NCI-H345 treated with DMSO at 0.1 percent for 48 hours (cell line): ENCODE measurements at regions not wholly inside any gene's neighbourhood (a gene's known extent, or its start where the extent isn't known, plus 50 kb on each side); places are given as distances from the start of the nearest gene placed in this dataset.

Experiments used
- DNase-seq: peaks from one replicate; lab custom pipeline; 2025; ENCODE audit not compliant: unreplicated experiment; lab: John Stamatoyannopoulos, UW

GRCh38 chr16:86768228-86768791, 190.0 kb downstream of the FOXL1 start:
- DNase-seq, result no peak

DNA sequence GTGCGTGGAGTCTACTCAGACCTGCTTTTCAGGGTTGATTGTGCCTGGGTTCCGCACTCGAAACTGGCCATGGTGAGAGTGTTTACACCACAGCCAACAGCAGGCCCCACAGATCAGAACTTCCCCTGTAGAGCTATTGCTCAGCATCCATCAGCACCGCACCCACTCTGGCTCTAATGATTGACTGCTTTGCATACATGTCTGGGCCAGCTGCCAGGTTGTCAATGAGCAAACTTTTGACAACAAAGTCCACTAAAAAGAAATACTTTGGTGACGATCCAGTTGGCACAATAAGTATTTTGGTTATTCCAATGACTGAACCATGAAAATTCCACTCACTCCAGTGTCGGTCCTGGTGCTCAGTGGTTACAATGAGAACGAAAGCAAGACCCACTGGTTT, 190.7 kb downstream of the FOXL1 start:
- DNase-seq, result no peak

DNA sequence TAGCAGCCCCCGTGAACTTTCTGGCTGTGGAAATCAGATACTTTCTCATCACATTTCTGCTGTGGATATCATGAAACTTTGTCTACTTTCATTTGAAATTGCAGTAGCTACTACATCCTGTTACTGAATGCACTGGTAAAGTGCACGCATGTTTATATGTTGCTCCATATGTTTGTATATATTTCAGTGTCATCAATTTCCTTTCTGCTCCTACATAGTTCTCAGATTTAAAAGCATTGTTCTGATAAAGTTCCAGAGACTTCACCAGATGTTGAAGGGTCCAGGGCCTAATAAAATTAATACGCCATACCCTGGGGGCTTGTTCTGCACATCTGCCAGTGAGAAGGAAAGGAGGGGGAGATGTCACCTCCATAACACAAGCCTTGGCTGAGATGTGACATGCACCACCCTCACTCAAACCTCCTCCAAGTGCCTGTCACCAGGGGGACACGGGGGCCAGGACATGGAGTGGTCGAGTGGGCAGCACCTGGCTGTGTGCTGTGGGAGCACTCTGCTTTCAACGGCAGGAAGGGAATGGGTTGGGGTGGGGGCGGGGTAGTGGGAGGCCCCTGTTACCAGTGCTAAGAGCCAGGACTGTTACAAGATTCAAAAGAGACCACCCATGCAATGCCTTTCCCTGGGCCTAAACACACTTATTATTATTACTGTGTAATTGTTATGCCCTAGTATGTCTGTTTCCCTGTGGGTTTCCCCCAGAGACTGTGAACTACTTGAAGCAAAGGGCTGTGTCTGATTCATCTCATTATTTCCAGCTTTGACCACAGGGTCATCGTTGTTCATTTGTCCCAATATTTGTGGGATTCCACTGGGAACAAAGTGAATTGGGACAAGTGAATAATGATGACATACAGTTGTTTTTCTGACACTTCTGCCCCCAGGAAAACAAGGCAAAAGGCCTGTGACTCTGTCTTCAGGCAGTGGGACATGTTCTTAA, 193.4 kb downstream of the FOXL1 start:
- no peak for DNase-seq

GRCh38 chr16:86772671-86773353, 194.5 kb downstream of the FOXL1 start:
- DNase-seq, result no peak

DNA sequence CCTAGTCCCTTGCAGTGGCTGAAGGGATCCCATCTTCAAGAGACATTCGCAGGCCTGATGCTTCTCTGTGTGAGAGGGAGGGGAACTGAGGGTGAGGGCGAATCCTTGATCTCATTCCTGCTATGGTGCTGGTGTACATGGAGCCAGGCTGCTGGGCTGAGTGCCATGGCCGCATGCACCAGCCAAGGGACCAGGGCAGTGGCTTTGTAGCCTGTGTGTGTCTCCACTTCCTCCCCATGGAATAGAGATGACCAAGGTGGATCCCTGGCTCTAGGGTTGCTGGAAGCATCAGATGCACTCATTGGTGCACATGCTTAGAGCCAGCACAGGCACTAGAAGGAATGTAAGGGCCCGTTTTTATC, 195.0 kb downstream of the FOXL1 start:
- no peak for DNase-seq

GRCh38 chr16:86774931-86775330, 196.6 kb downstream of the FOXL1 start:
- DNase-seq, result no peak

GRCh38 chr16:86775511-86775921, 197.2 kb downstream of the FOXL1 start:
- no peak for DNase-seq

DNA sequence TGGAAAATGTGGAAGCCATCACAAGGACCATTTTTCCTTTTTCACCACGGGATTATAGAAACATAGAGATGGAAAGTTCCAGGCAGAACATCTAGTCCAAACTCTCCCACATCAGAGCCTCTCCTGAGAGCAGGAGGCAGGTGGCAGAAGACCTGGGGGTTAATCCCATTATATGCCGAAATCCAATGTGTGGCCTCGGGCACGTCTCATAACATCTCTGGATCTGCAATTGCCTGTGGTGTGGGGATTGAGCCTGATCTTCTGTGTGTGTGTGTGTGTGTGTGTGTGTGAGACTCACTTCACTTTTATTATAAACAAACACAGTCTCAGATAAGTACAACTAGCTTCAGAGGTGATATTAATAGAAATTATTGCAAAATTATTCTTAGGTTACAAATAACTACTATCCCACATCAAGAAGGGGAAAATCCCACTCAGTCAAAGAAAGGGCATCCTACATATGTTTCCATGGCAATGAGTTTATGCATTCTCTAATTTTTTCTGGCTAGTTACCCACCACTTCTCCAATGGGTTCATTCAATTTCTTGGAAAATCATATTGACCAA, 199.1 kb downstream of the FOXL1 start:
- DNase-seq, result no peak

- DNase-seq, result no peak
Measured at GRCh38 chr16:86778108-86778745, 199.9 kb downstream of the FOXL1 start.

GRCh38 chr16:86778978-86779377, 200.6 kb downstream of the FOXL1 start:
- no peak for DNase-seq

GRCh38 chr16:86781046-86781445, 202.7 kb downstream of the FOXL1 start:
- DNase-seq, result no peak

- no peak for DNase-seq
Measured at GRCh38 chr16:86783636-86784626, 205.6 kb downstream of the FOXL1 start.

DNA sequence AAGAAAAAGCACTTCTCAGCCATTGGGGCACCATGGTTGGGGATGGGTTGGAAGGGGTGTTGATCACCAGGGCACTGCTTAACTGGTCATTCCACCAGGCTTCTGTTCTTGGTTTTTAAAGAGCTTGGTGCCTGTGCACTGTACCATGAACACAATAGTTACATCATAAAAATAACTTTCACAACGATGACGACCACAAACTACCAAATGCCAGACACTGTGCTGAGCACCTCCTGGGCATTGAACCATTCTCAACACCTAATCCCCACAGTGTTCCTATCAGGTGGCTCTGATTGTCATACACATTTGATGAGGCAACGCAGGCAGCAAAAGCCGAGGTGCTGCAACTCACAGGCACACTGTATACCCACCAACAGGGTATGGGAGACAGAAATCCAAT, 208.0 kb downstream of the FOXL1 start:
- DNase-seq, result no peak

DNA sequence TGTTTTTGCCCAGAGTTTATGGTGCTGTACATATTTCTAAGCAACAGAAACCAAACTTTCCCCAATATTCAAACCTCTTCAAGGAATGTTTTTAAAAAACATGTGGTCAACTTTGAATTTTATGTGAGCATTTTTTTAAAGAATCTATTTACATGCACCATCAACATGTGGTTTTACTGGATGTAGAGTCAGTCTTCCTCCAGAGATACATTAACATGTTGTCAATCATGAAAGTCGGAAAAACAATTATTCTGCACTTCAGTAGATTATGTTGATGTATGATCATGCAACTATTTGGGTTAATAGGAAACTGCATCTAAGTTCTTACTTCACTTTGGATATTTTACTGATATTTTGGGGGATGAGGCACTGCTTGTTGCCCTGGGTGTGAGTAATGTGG, 208.6 kb downstream of the FOXL1 start:
- no peak for DNase-seq

DNA sequence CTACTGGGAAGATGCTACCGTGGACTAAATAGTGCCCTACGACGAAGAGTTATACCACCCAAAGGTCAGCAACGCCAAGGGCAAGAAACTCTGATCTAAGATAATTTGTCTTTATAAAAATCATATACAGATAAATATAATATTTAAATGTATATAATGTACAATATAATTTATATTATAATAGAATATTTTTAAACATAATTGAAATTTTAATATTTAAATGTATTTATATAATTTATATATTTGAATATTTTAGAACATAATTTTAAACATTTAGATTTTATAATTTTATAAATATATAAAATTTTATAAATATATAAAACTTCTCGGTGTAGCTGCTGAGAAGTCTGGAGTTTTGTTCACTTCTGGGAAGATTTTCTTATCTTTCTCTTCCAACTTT, 209.2 kb downstream of the FOXL1 start:
- no peak for DNase-seq

GRCh38 chr16:86789621-86790051, 211.3 kb downstream of the FOXL1 start:
- DNase-seq, result no peak

DNA sequence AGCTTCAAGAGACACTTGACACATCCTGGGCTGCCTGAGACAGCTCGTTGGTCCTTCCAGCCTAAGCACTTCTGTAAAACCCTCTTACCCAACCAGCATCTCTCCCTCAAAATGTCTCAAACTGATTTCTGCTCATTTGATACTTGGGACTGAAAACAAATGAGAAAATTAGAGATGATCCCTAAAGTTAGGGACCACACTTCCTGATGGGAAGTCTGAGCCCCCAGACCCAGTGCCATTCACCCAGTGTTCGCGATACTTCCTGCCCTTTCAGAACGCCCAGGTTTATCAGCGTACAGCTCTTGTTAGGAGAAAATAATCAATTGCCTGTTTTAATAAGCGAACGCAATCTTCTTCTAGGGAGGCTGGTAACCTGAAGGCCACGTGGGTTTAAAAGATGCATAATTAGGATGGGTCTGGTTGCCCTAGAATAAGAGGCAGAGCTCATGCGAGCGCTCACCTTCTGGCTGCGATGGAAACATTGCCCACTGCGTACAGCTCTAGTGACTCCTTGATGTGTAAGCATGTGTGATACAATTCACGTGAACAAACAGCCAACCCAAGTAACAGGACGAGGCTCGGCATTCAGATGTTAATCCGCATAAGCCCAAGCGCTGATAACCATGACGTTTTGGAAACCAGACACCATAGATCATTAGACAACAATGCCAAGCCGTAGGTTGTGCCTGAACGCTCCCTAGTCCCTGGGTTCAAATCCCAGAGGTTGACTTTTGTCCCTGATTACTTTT, 213.1 kb downstream of the FOXL1 start:
- no peak for DNase-seq

- DNase-seq, result no peak
Measured at GRCh38 chr16:86794216-86794864, 216.0 kb downstream of the FOXL1 start.

DNA sequence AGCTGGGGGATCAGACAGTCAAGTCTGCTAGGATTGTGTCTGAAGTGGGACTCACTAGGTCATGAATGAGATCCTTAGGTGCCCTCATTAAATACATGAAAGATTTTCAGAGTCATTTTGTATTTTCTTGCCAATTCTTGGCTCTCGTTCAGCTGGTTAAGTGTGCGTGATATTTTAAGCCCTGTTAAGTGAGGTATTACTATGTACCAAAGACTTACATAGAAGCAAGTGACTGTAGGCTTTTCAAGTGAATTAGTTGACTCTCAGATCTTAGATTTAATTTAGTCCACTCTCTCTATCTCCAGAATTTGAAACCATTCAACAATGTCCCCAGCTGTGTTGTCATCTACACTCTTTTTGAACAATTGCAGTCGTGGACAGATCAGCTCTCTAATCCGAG, 219.4 kb downstream of the FOXL1 start:
- DNase-seq, result no peak
